ENCODE measurements at regions not wholly inside any gene's neighbourhood (a gene's known extent, or its start where the extent isn't known, plus 50 kb on each side); places are given as distances from the start of the nearest gene placed in this dataset.

GRCh38 chr1:29865051-29865450 is 628.7 kb downstream of the PTPRU start:
- TF ChIP-seq CTCF (IDR thresholded peaks at IDR 0.05) = no peak
- H3K4me1 ChIP-seq (ENCODE audit: low read depth) = no peaks in the 10 kb centered on the region
- no peaks in the 10 kb centered on the region for H3K36me3 ChIP-seq (ENCODE audit: low read depth)
- intact Hi-C loops (cut with DNase I, micrococcal nuclease) = no loop called here
- no peaks in the 10 kb centered on the region for H3K9me3 ChIP-seq
- no peak for ATAC-seq
- H3K4me3 ChIP-seq = no peak overlapping the region
- no peak for DNase-seq

- no peak for DNase-seq
- TF ChIP-seq CTCF (IDR thresholded peaks at IDR 0.05) = no peak
Measured at GRCh38 chr1:29864431-29865022, 628.2 kb downstream of the PTPRU start.

GRCh38 chr1:29861922-29862321 is 625.6 kb downstream of the PTPRU start:
- H3K9me3 ChIP-seq = no peaks in the 10 kb centered on the region
- H3K36me3 ChIP-seq (ENCODE audit: low read depth) = no peaks in the 10 kb centered on the region
- ATAC-seq (no peak), DNase-seq (no peak)
- TF ChIP-seq CTCF (IDR thresholded peaks at IDR 0.05) = no peak
- intact Hi-C loops (cut with DNase I, micrococcal nuclease) = no loop called here
- no peak overlapping the region for H3K4me3 ChIP-seq
- H3K4me1 ChIP-seq (ENCODE audit: low read depth) = no peaks in the 10 kb centered on the region

More at GRCh38 chr1:29864431-29865022, 628.2 kb downstream of the PTPRU start:
- no peak for ATAC-seq
- intact Hi-C loops (cut with DNase I, micrococcal nuclease) = no loop called here
- no peaks in the 10 kb centered on the region for H3K4me1 ChIP-seq (ENCODE audit: low read depth)
- no peaks in the 10 kb centered on the region for H3K36me3 ChIP-seq (ENCODE audit: low read depth)
- no peak overlapping the region for H3K4me3 ChIP-seq
- H3K9me3 ChIP-seq = no peaks in the 10 kb centered on the region

- no peak for ATAC-seq
- Histone ChIP-seq H3K4me1 (ENCODE audit: low read depth) (no peaks in the 10 kb centered on the region), H3K4me3 (no peak overlapping the region), H3K9me3 (no peaks in the 10 kb centered on the region), H3K36me3 (ENCODE audit: low read depth) (no peaks in the 10 kb centered on the region)
- DNase-seq = no peak
- no peak for TF ChIP-seq CTCF (IDR thresholded peaks at IDR 0.05)
- intact Hi-C loops (cut with DNase I, micrococcal nuclease) = no loop called here
Measured at GRCh38 chr1:29861446-29861845, 625.1 kb downstream of the PTPRU start.

GRCh38 chr1:29860681-29861080 is 624.4 kb downstream of the PTPRU start:
- Histone ChIP-seq H3K9me3 (no peaks in the 10 kb centered on the region), H3K4me1 (ENCODE audit: low read depth) (no peaks in the 10 kb centered on the region), H3K4me3 (no peak overlapping the region), H3K36me3 (ENCODE audit: low read depth) (no peaks in the 10 kb centered on the region)
- ATAC-seq (no peak), DNase-seq (no peak)
- no peak for TF ChIP-seq CTCF (IDR thresholded peaks at IDR 0.05)
- intact Hi-C loops (cut with DNase I, micrococcal nuclease) = no loop called here

GRCh38 chr1:29860056-29860455 is 623.7 kb downstream of the PTPRU start:
- no peak overlapping the region for H3K4me3 ChIP-seq
- no peaks in the 10 kb centered on the region for H3K9me3 ChIP-seq
- no peaks in the 10 kb centered on the region for H3K36me3 ChIP-seq (ENCODE audit: low read depth)
- ATAC-seq (no peak), DNase-seq (no peak)
- TF ChIP-seq CTCF (IDR thresholded peaks at IDR 0.05) = no peak
- intact Hi-C loops (cut with DNase I, micrococcal nuclease) = no loop called here
- no peaks in the 10 kb centered on the region for H3K4me1 ChIP-seq (ENCODE audit: low read depth)

All from mucosa of descending colon (tissue), 3 donors.